OCI-LY7 (cell line): ENCODE measurements at regions not wholly inside any gene's neighbourhood (a gene's known extent, or its start where the extent isn't known, plus 50 kb on each side); places are given as distances from the start of the nearest gene placed in this dataset.

Experiments used
- BruUV-seq: library from RNA; stranded (reverse); fragments of 400-500 nt; replicated peaks from 2 replicates; lab custom pipeline; 2021; lab: Mats Ljungman, UMichigan
- CTCF ChIA-PET: fragments of 300-600 bp; sonication (Branson Sonifier 250); formaldehyde crosslinking; loops from one replicate; lab custom pipeline; 2022; ENCODE audit warnings: antibody characterized with exemption; ENCODE audit not compliant: unreplicated experiment; lab: Charles Lee
- POLR2A ChIA-PET: fragments of 300-600 bp; sonication (Branson Sonifier 250); formaldehyde crosslinking; loops from one replicate; lab custom pipeline; 2022; ENCODE audit warnings: antibody characterized with exemption; lab: Charles Lee
- DNase-seq: peaks from one replicate; pipeline ENCODE4 v3.0.0-alpha.2; 2015; ENCODE audit warnings: low spot score
- H2AFZ ChIP-seq: fragments of 200-600 bp; sonication (generic), shearing (Covaris generic); 2 replicates; pipeline ENCODE4 v1.6.1; 2014; ENCODE audit warnings: mild to moderate bottlenecking, antibody characterized with exemption, low read length, moderate library complexity
- H3K27ac ChIP-seq: fragments of 200-600 bp; sonication (generic); 2 replicates; pipeline ENCODE4 v1.5.1; 2014; ENCODE audit warnings: mixed run types, low read depth, mild to moderate bottlenecking, moderate library complexity, low read length, inconsistent platforms; ENCODE audit not compliant: poor library complexity, severe bottlenecking
- H3K36me3 ChIP-seq: fragments of 200-600 bp; sonication (generic); 2 replicates; pipeline ENCODE4 v1.6.1; 2014; ENCODE audit warnings: mild to moderate bottlenecking, antibody characterized with exemption, low read length, moderate library complexity, mixed read lengths; ENCODE audit not compliant: insufficient read depth
- H3K4me1 ChIP-seq: fragments of 200-600 bp; sonication (generic); 2 replicates; pipeline ENCODE4 v1.5.1; 2014; ENCODE audit warnings: mild to moderate bottlenecking, low read length; ENCODE audit not compliant: insufficient read depth, poor library complexity, severe bottlenecking
- H3K4me2 ChIP-seq: fragments of 200-600 bp; sonication (generic); 2 replicates; pipeline ENCODE4 v1.6.1; 2014; ENCODE audit warnings: mild to moderate bottlenecking, low read length
- H3K4me3 ChIP-seq: fragments of 200-600 bp; sonication (generic); 2 replicates; pipeline ENCODE4 v1.5.1; 2014; ENCODE audit warnings: mild to moderate bottlenecking, low read depth, low read length; ENCODE audit not compliant: poor library complexity, severe bottlenecking
- H3K79me2 ChIP-seq: fragments of 200-600 bp; sonication (generic); 2 replicates; pipeline ENCODE4 v1.6.1; 2016; ENCODE audit warnings: low read depth, mild to moderate bottlenecking, low read length, moderate library complexity, mixed read lengths; ENCODE audit not compliant: insufficient read depth
- H3K9me2 ChIP-seq: fragments of 200-600 bp; sonication (generic); 2 replicates; pipeline ENCODE4 v1.6.1; 2016; ENCODE audit warnings: mild to moderate bottlenecking, low read length, mixed read lengths; ENCODE audit not compliant: insufficient read depth
- H3K9me3 ChIP-seq: fragments of 200-600 bp; sonication (generic); 2 replicates; pipeline ENCODE4 v1.6.1; 2014; ENCODE audit warnings: mild to moderate bottlenecking, mixed run types, low read length, mixed read lengths
- H4K20me1 ChIP-seq: fragments of 200-600 bp; sonication (generic); 2 replicates; pipeline ENCODE4 v1.6.1; 2014; ENCODE audit warnings: mild to moderate bottlenecking, antibody characterized with exemption, low read length, moderate library complexity, mixed read lengths; ENCODE audit not compliant: insufficient read depth
- EZH2phosphoT487 ChIP-seq: fragments of 200-600 bp; sonication (generic); IDR thresholded peaks from 2 replicates; pipeline ENCODE4 v1.6.1; 2018; ENCODE audit warnings: low read depth, borderline replicate concordance, mild to moderate bottlenecking, mixed run types, antibody characterized with exemption, low read length, moderate library complexity, mixed read lengths
- intact Hi-C: fragments of 100-400 bp; cut with micrococcal nuclease; formaldehyde crosslinking; loops from one replicate; pipeline ENCODE4 v1.10.0; 2022; ENCODE audit not compliant: unreplicated experiment
- TF ChIP-seq, protein P1 (sequence below): fragments of 200-600 bp; sonication (generic); conservative IDR thresholded peaks from 2 replicates; pipeline ENCODE4 v1.5.1; 2014; ENCODE audit warnings: mild to moderate bottlenecking, antibody characterized with exemption, low read length, moderate library complexity, mixed read lengths

DNA sequence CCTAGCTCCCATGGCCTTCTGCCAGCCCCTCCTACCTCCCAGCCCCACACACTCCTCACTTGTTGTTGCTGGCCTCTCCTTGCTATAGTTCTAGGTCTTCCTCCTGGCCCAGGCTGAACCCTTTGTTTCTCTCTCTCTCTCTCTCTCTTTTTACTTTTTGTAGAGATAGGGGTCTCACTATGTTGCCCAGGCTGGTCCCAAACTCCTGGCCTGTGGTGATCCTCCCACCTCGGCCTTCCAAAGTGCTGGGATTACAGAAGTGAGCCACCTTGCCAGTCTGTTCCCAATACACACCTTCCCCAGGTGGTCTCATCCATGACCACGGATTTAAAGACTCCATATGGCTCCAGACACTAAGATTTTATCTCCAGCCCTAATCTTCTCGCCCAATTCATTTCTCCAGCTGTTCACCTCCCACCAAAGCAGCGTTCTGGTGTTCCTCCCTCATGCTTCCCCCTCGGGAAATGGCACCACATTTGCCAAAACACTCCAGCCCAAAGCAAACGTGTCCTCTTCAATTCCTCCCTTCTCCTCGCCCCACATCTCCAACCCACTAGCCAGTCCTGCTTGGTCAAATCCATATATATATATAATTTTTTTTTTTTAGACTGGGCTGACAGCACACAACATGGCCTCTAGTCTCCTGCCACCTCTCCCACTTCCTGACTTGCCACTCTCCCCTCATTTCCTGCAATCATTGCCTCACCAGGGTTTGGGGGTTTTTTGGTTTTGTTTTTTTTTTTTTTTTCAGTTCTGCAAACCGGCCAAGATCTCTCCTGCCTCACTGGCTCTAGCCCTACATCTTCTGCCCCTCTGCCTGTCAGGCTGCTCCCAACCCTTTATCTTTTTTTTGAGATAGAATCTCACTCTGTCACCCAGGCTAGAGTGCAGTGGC is 104.4 kb downstream of the NCR2 start:
- peak; percentile 67 for DNase-seq
- Histone ChIP-seq H3K9me2 (no peaks in the 10 kb centered on the region), H2AFZ (peak overlapping the region; percentile 87), H3K36me3 (no peaks in the 10 kb centered on the region), H3K4me2 (peak overlapping the region; percentile 26; the same call in 1 of the 2 replicates), H3K27ac (no peak overlapping the region), H3K4me3 (no peak overlapping the region), H3K9me3 (no peaks in the 10 kb centered on the region), H4K20me1 (no peaks in the 10 kb centered on the region), H3K79me2 (no peaks in the 10 kb centered on the region), H3K4me1 (peaks cover 14% of the 10 kb centered on the region)
- intact Hi-C loops = no loop called here
- ChIA-PET CTCF (interaction anchor here (1.5 kb wide), 1 partner anchor 11 kb away, joined by 4 read pairs; no protein-coding TSS in a partner anchor), POLR2A (interaction anchor here (0.9 kb wide), 1 partner anchor 10 kb away, joined by 3 read pairs; no protein-coding TSS in a partner anchor)
- no TSS peak for BruUV-seq
- TF ChIP-seq, protein P1, sequence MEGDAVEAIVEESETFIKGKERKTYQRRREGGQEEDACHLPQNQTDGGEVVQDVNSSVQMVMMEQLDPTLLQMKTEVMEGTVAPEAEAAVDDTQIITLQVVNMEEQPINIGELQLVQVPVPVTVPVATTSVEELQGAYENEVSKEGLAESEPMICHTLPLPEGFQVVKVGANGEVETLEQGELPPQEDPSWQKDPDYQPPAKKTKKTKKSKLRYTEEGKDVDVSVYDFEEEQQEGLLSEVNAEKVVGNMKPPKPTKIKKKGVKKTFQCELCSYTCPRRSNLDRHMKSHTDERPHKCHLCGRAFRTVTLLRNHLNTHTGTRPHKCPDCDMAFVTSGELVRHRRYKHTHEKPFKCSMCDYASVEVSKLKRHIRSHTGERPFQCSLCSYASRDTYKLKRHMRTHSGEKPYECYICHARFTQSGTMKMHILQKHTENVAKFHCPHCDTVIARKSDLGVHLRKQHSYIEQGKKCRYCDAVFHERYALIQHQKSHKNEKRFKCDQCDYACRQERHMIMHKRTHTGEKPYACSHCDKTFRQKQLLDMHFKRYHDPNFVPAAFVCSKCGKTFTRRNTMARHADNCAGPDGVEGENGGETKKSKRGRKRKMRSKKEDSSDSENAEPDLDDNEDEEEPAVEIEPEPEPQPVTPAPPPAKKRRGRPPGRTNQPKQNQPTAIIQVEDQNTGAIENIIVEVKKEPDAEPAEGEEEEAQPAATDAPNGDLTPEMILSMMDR = no peak
- TF ChIP-seq EZH2phosphoT487 = no peak

DNA sequence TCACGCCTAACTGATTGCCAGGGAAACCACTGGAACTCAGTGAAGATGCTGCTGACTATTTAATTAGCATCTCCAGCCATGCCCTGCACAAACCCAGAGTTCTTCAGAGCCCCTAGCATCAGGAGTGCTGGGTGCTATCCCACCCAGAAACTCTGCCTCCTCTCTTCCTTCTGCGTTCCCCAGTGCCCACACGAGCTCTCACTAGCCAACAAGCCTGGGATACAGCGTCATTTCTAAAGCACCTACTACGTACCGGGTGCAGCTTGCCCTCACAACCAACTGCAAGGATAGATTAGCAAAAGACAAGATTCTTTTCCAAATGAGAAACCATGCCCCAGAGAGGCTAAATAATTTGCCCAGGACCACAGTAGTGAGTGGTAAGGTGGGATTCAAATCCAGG is 105.2 kb upstream of the FOXP4 start:
- H4K20me1 ChIP-seq = no peaks in the 10 kb centered on the region
- H3K36me3 ChIP-seq = no peaks in the 10 kb centered on the region
- no peak overlapping the region for H3K4me2 ChIP-seq
- no peak overlapping the region for H2AFZ ChIP-seq
- H3K4me1 ChIP-seq = peaks cover 14% of the 10 kb centered on the region
- H3K79me2 ChIP-seq = no peaks in the 10 kb centered on the region
- CTCF ChIA-PET = no interaction called here
- no peaks in the 10 kb centered on the region for H3K9me2 ChIP-seq
- POLR2A ChIA-PET = no interaction called here
- intact Hi-C loops = no loop called here
- H3K9me3 ChIP-seq = no peaks in the 10 kb centered on the region
- DNase-seq = no peak
- BruUV-seq = no TSS peak
- H3K27ac ChIP-seq = no peak overlapping the region
- no peak overlapping the region for H3K4me3 ChIP-seq
- TF ChIP-seq, protein P1 = no peak
- no peak for TF ChIP-seq EZH2phosphoT487
